ENCODE measurements at regions not wholly inside any gene's neighbourhood (a gene's known extent, or its start where the extent isn't known, plus 50 kb on each side); places are given as distances from the start of the nearest gene placed in this dataset.

DNA sequence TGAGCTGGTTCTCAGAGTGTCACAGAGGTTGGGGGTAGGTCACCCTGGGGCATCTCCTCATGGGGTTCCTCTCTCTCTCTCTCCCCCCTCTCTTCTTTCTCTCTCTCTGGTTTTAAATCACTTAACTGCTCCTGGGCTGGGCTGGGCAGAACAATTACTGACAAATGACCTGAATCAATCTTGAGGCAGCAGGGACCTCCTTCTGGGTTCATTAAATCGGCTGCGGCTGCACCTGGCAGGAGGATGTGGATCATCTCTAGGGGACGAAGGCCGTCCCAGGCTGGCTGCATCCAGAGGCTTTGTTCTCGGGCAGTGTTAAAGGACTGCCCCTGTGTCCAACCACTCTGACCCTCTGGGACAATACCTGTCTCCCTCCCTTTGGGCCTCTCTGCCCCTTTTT lies 143.1 kb downstream of the TLE3 start:
- TF ChIP-seq, protein P1, sequence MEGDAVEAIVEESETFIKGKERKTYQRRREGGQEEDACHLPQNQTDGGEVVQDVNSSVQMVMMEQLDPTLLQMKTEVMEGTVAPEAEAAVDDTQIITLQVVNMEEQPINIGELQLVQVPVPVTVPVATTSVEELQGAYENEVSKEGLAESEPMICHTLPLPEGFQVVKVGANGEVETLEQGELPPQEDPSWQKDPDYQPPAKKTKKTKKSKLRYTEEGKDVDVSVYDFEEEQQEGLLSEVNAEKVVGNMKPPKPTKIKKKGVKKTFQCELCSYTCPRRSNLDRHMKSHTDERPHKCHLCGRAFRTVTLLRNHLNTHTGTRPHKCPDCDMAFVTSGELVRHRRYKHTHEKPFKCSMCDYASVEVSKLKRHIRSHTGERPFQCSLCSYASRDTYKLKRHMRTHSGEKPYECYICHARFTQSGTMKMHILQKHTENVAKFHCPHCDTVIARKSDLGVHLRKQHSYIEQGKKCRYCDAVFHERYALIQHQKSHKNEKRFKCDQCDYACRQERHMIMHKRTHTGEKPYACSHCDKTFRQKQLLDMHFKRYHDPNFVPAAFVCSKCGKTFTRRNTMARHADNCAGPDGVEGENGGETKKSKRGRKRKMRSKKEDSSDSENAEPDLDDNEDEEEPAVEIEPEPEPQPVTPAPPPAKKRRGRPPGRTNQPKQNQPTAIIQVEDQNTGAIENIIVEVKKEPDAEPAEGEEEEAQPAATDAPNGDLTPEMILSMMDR (IDR thresholded peaks at IDR 0.05; ENCODE audit: borderline replicate concordance, extremely low read depth, low read length, poor library complexity, severe bottlenecking), result no peak
- no peak for TF ChIP-seq EZH2 (IDR thresholded peaks at IDR 0.05; ENCODE audit: borderline replicate concordance, low read depth, low read length, severe bottlenecking)
